ENCODE measurements at regions not wholly inside any gene's neighbourhood (a gene's known extent, or its start where the extent isn't known, plus 50 kb on each side); places are given as distances from the start of the nearest gene placed in this dataset.

GRCh38 chr4:102441978-102442911, 58.9 kb upstream of the NFKB1 start:
- Histone ChIP-seq H3K27me3 (ENCODE audit: control insufficient read depth, insufficient read depth, low read length) (no peaks in the 10 kb centered on the region), H3K4me1 (ENCODE audit: control insufficient read depth, insufficient read depth, low read length) (no peaks in the 10 kb centered on the region), H3K9me3 (ENCODE audit: control insufficient read depth, insufficient read depth, low read length) (no peaks in the 10 kb centered on the region), H3K36me3 (ENCODE audit: control insufficient read depth, insufficient read depth, low read length) (no peaks in the 10 kb centered on the region), H3K27ac (ENCODE audit: low read length) (no peak overlapping the region), H3K4me3 (ENCODE audit: low read length) (no peak overlapping the region)
- WGBS (ENCODE audit: insufficient coverage): 96% methylated on average over 8 of the region's 8 CpGs
- Mint-ChIP-seq H3K36me3 (no peaks in the 10 kb centered on the region), H3K27me3 (ENCODE audit: low read depth in 2 of 2) (peaks cover 2 to 7% of the 10 kb centered on the region in 2 donors), H3K27ac (no peak overlapping the region), H3K4me3 (no peak overlapping the region), H3K4me1 (peaks cover 3% of the 10 kb centered on the region in 2 donors), H3K9me3 (no peaks in the 10 kb centered on the region)
- no peak for DNase-seq
- ATAC-seq: no peak
- no peak for TF ChIP-seq CTCF (IDR thresholded peaks at IDR 0.05)
- intact Hi-C loops (cut with micrococcal nuclease): no loop called here

- Histone ChIP-seq H3K27ac (ENCODE audit: low read length) (no peak overlapping the region), H3K36me3 (ENCODE audit: control insufficient read depth, insufficient read depth, low read length) (no peaks in the 10 kb centered on the region), H3K9me3 (ENCODE audit: control insufficient read depth, insufficient read depth, low read length) (no peaks in the 10 kb centered on the region), H3K27me3 (ENCODE audit: control insufficient read depth, insufficient read depth, low read length) (no peaks in the 10 kb centered on the region), H3K4me3 (ENCODE audit: low read length) (no peak overlapping the region), H3K4me1 (ENCODE audit: control insufficient read depth, insufficient read depth, low read length) (peaks cover 3% of the 10 kb centered on the region)
- no peak overlapping the region for H3K4me3 Mint-ChIP-seq
- no peak for ATAC-seq
- H3K27ac Mint-ChIP-seq: no peak overlapping the region
- no peaks in the 10 kb centered on the region for H3K36me3 Mint-ChIP-seq
- TF ChIP-seq CTCF (IDR thresholded peaks at IDR 0.05): no peak
- 95% methylated on average over 4 of the region's 4 CpGs for WGBS (ENCODE audit: insufficient coverage)
- intact Hi-C loops (cut with micrococcal nuclease): loop anchor here (5.0 kb wide), 1 partner anchor 653 kb away; the partner anchor contains the start of gene BDH2
- no peaks in the 10 kb centered on the region for H3K27me3 Mint-ChIP-seq (ENCODE audit: low read depth in 2 of 2)
- no peaks in the 10 kb centered on the region for H3K9me3 Mint-ChIP-seq
- no peak for DNase-seq
- peaks cover 8% of the 10 kb centered on the region in 2 donors for H3K4me1 Mint-ChIP-seq
Measured at GRCh38 chr4:102444752-102445151, 56.4 kb upstream of the NFKB1 start.

- intact Hi-C loops (cut with micrococcal nuclease): loop anchor here (5.0 kb wide), 1 partner anchor 652 kb away; the partner anchor contains the start of gene BDH2
- no peaks in the 10 kb centered on the region for H3K36me3 Mint-ChIP-seq
- H3K27ac ChIP-seq (ENCODE audit: low read length): no peak overlapping the region
- ATAC-seq: no peak
- H3K9me3 Mint-ChIP-seq: no peaks in the 10 kb centered on the region
- no peak for DNase-seq
- H3K27ac Mint-ChIP-seq: no peak overlapping the region
- no peaks in the 10 kb centered on the region for H3K27me3 ChIP-seq (ENCODE audit: control insufficient read depth, insufficient read depth, low read length)
- peaks cover 3% of the 10 kb centered on the region for H3K4me1 ChIP-seq (ENCODE audit: control insufficient read depth, insufficient read depth, low read length)
- H3K4me3 ChIP-seq (ENCODE audit: low read length): no peak overlapping the region
- no peak for TF ChIP-seq CTCF (IDR thresholded peaks at IDR 0.05)
- 94% methylated on average over 2 of the region's 2 CpGs for WGBS (ENCODE audit: insufficient coverage)
- H3K9me3 ChIP-seq (ENCODE audit: control insufficient read depth, insufficient read depth, low read length): no peaks in the 10 kb centered on the region
- H3K4me1 Mint-ChIP-seq: peaks cover 8% of the 10 kb centered on the region in 2 donors
- no peak overlapping the region for H3K4me3 Mint-ChIP-seq
- no peaks in the 10 kb centered on the region for H3K27me3 Mint-ChIP-seq (ENCODE audit: low read depth in 2 of 2)
- H3K36me3 ChIP-seq (ENCODE audit: control insufficient read depth, insufficient read depth, low read length): no peaks in the 10 kb centered on the region
Measured at GRCh38 chr4:102445213-102445612, 55.9 kb upstream of the NFKB1 start.
